ENCODE measurements at regions not wholly inside any gene's neighbourhood (a gene's known extent, or its start where the extent isn't known, plus 50 kb on each side); places are given as distances from the start of the nearest gene placed in this dataset.
"Not testable (repeated sequence)": the region's sequence is repeated elsewhere in the genome, so short reads cannot be mapped to it uniquely, and the experiment has no call there.

- in situ Hi-C loops (cut with MboI; ENCODE audit: low sequenced_read_pairs, unreplicated experiment): no loop called here
- TF ChIP-seq CTCF (IDR thresholded peaks at IDR 0.05; ENCODE audit: borderline replicate concordance, control extremely low read depth, extremely low read depth, insufficient read depth, missing control alignments): no peak
Observed at GRCh38 chr5:2832394-2832793, 80.9 kb upstream of the IRX2 start.

GRCh38 chr5:2829239-2829638, 77.8 kb upstream of the IRX2 start:
- no peak for TF ChIP-seq CTCF (IDR thresholded peaks at IDR 0.05; ENCODE audit: borderline replicate concordance, control extremely low read depth, extremely low read depth, insufficient read depth, missing control alignments)
- DNase-seq (ENCODE audit: low spot score): no peak
- in situ Hi-C loops (cut with MboI; ENCODE audit: low sequenced_read_pairs, unreplicated experiment): no loop called here

More at GRCh38 chr5:2832394-2832793, 80.9 kb upstream of the IRX2 start:
- DNase-seq (ENCODE audit: low spot score): no peak

- no peak for DNase-seq (ENCODE audit: low spot score)
- in situ Hi-C loops (cut with MboI; ENCODE audit: low sequenced_read_pairs, unreplicated experiment): no loop called here
- TF ChIP-seq CTCF (IDR thresholded peaks at IDR 0.05; ENCODE audit: borderline replicate concordance, control extremely low read depth, extremely low read depth, insufficient read depth, missing control alignments): no peak
Observed at GRCh38 chr5:2818936-2819335, 67.5 kb upstream of the IRX2 start.

- in situ Hi-C loops (cut with MboI; ENCODE audit: low sequenced_read_pairs, unreplicated experiment): no loop called here
- TF ChIP-seq CTCF (IDR thresholded peaks at IDR 0.05; ENCODE audit: borderline replicate concordance, control extremely low read depth, extremely low read depth, insufficient read depth, missing control alignments): no peak
- DNase-seq (ENCODE audit: low spot score): no peak
Observed at GRCh38 chr5:2817031-2817603, 65.6 kb upstream of the IRX2 start.

- no peak for DNase-seq (ENCODE audit: low spot score)
- in situ Hi-C loops (cut with MboI; ENCODE audit: low sequenced_read_pairs, unreplicated experiment): no loop called here
- no peak for TF ChIP-seq CTCF (IDR thresholded peaks at IDR 0.05; ENCODE audit: borderline replicate concordance, control extremely low read depth, extremely low read depth, insufficient read depth, missing control alignments)
Observed at GRCh38 chr5:2813678-2814077, 62.2 kb upstream of the IRX2 start.

GRCh38 chr5:2810644-2811043, 59.2 kb upstream of the IRX2 start:
- no peak for TF ChIP-seq CTCF (IDR thresholded peaks at IDR 0.05; ENCODE audit: borderline replicate concordance, control extremely low read depth, extremely low read depth, insufficient read depth, missing control alignments)
- in situ Hi-C loops (cut with MboI; ENCODE audit: low sequenced_read_pairs, unreplicated experiment): no loop called here
- DNase-seq (ENCODE audit: low spot score): no peak

- not testable (repeated sequence) for DNase-seq (ENCODE audit: low spot score)
Observed at GRCh38 chr5:2807244-2807643, 55.8 kb upstream of the IRX2 start.

More at GRCh38 chr5:2807244-2807643, 55.8 kb upstream of the IRX2 start:
- in situ Hi-C loops (cut with MboI; ENCODE audit: low sequenced_read_pairs, unreplicated experiment): not testable (repeated sequence)
